ENCODE measurements at regions not wholly inside any gene's neighbourhood (a gene's known extent, or its start where the extent isn't known, plus 50 kb on each side); places are given as distances from the start of the nearest gene placed in this dataset.

Small RNAs in the stretch of these regions (small RNA-seq; reads per million reads assigned to genes)
- 0 reads per million in 4 donors for gene AC092745.3

Measured in transverse colon (tissue), 4 donors.